Spleen (tissue), 11 donors: ENCODE measurements at regions not wholly inside any gene's neighbourhood (a gene's known extent, or its start where the extent isn't known, plus 50 kb on each side); places are given as distances from the start of the nearest gene placed in this dataset.

ENCODE experiments used
- DNase-seq: peaks from one replicate; pipeline ENCODE4 v3.0.0-alpha.2; 2020
- H3K27ac ChIP-seq, 8 donors: fragments of 200-600 bp; sonication (generic) in 7 of 8; 1 replicate in 4 of 8; 2 replicates in 4 of 8; pipeline versions ENCODE4 v1.5.0 to v1.8.0; 2016 to 2021; ENCODE audit warnings: inconsistent platforms in 4 of 8, mild to moderate bottlenecking in 4 of 8, moderate library complexity in 1 of 8
- H3K27me3 ChIP-seq, 7 donors: fragments of 200-600 bp; sonication (generic) in 6 of 7; replicated peaks in 1 of 7; 1 replicate in 4 of 7; 2 replicates in 3 of 7; pipeline versions ENCODE4 v1.5.0 to v1.8.0; 2016 to 2021; ENCODE audit warnings: inconsistent platforms in 3 of 7, mild to moderate bottlenecking in 1 of 7
- H3K36me3 ChIP-seq, 6 donors: fragments of 200-600 bp; sonication (generic) in 5 of 6; 1 replicate in 4 of 6; 2 replicates in 2 of 6; pipeline versions ENCODE4 v1.5.0 to v1.8.0; 2016 to 2021; ENCODE audit warnings: inconsistent platforms in 2 of 6
- H3K4me1 ChIP-seq, 6 donors: fragments of 200-600 bp; sonication (generic) in 5 of 6; 1 replicate in 3 of 6; 2 replicates in 3 of 6; pipeline versions ENCODE4 v1.5.0 to v1.8.0; 2016 to 2021; ENCODE audit warnings: inconsistent platforms in 3 of 6
- H3K4me3 ChIP-seq, 8 donors: fragments of 200-600 bp; sonication (generic) in 7 of 8; 1 replicate in 4 of 8; 2 replicates in 4 of 8; pipeline versions ENCODE4 v1.5.0 to v1.8.0; 2016 to 2021; ENCODE audit warnings: inconsistent platforms in 4 of 8, mild to moderate bottlenecking in 4 of 8, moderate library complexity in 2 of 8
- H3K9me3 ChIP-seq, 8 donors: fragments of 200-600 bp; sonication (generic) in 7 of 8; 1 replicate in 4 of 8; 2 replicates in 4 of 8; pipeline versions ENCODE4 v1.5.0 to v1.8.0; 2016 to 2021; ENCODE audit warnings: inconsistent platforms in 4 of 8
- POLR2A ChIP-seq, 3 donors: fragments of 450-650 bp; IDR thresholded peaks; one replicate each; pipeline ENCODE4 v1.5.1; 2017; ENCODE audit warnings: antibody characterized with exemption in 3 of 3, mild to moderate bottlenecking in 1 of 3
- POLR2AphosphoS5 ChIP-seq, 3 donors: sonication (generic); formaldehyde crosslinking; IDR thresholded peaks; one replicate each; pipeline ENCODE4 v1.5.1; 2017; ENCODE audit warnings: antibody characterized with exemption in 3 of 3
- WGBS, 5 donors: extraction: QIAGEN DNeasy Blood & Tissue Kit in 3 of 5; methylation state at CpG; one replicate each; pipeline versions ENCODE4 v1.1.5 to v1.1.7; 2013 to 2018; 5-methylcytosine and 5-hydroxymethylcytosine counted together
- intact Hi-C: fragments of 100-400 bp; cut with DNase I; formaldehyde crosslinking; loops from one replicate; pipeline ENCODE4 v1.15.0; 2023; ENCODE audit warnings: low total_unique reads
- TF ChIP-seq, protein P1 (sequence below), 11 experiments: fragments of 200-600 bp in 7 of 11; fragments of 450-650 bp in 4 of 11; sonication (generic) in 4 of 11; IDR thresholded peaks in 8 of 11; conservative IDR thresholded peaks in 3 of 11; 1 replicate in 7 of 11; 2 replicates in 4 of 11; pipeline versions ENCODE4 v1.4.0 to v1.8.0; 2016 to 2021; ENCODE audit warnings: antibody characterized with exemption in 11 of 11, inconsistent platforms in 4 of 11, mild to moderate bottlenecking in 1 of 11
- donor health status: healthy with polysubstance abuse.
- donor health status: DM: no; HTN: no; CAD: no; lungs with moderate emphysema.
- donor health status: DM: no; HTN: no; CAD: no.
- donor health status: Bipolar disorder and iron deficiency.
- donor health status: healthy.
- donor health status: DM: no; HTN: no; CAD: no.
- donor health status: DM: yes; HTN: yes; CAD: no.

DNA sequence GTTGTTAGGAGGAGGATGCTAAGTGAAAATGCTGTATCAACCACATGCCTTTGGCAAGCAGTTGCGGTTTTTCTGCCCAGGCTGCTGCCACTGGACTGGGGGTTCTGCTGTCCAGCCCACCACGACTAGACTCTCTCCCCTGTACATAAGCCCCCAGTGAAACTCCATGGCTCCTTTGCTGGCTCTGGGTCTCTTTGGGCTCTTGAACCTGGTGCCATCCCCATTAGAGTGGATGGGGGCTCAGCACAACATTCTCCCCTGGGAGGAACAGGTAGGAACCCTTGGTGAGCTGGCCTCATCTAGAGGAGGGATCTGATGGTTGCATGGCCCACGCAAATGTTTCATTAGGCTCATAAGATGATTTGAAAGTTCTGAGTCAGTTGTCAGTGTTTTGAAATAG, 204.8 kb upstream of the KCNG1 start:
- TF ChIP-seq POLR2AphosphoS5 (IDR thresholded peaks at IDR 0.05), result no peak
- TF ChIP-seq, protein P1, sequence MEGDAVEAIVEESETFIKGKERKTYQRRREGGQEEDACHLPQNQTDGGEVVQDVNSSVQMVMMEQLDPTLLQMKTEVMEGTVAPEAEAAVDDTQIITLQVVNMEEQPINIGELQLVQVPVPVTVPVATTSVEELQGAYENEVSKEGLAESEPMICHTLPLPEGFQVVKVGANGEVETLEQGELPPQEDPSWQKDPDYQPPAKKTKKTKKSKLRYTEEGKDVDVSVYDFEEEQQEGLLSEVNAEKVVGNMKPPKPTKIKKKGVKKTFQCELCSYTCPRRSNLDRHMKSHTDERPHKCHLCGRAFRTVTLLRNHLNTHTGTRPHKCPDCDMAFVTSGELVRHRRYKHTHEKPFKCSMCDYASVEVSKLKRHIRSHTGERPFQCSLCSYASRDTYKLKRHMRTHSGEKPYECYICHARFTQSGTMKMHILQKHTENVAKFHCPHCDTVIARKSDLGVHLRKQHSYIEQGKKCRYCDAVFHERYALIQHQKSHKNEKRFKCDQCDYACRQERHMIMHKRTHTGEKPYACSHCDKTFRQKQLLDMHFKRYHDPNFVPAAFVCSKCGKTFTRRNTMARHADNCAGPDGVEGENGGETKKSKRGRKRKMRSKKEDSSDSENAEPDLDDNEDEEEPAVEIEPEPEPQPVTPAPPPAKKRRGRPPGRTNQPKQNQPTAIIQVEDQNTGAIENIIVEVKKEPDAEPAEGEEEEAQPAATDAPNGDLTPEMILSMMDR (IDR thresholded peaks at IDR 0.05 in 8 of 11, conservative IDR thresholded peaks at IDR 0.05 in 3 of 11), result no peak
- TF ChIP-seq POLR2A (IDR thresholded peaks at IDR 0.05), result no peak
- Histone ChIP-seq H3K4me1 (no peaks in the 10 kb centered on the region), H3K27me3 (peaks cover 0 to 29% (median 0%) of the 10 kb centered on the region in 7 donors), H3K36me3 (no peaks in the 10 kb centered on the region), H3K4me3 (no peak overlapping the region), H3K9me3 (peaks cover 0 to 9% (median 0%) of the 10 kb centered on the region in 8 donors), H3K27ac (no peak overlapping the region)
- no peak for DNase-seq
- WGBS, 5 donors, result 69 to 89% (median 85%) methylated on average over 2 to 3 of the region's 3 CpGs
- intact Hi-C loops, result no loop called here

DNA sequence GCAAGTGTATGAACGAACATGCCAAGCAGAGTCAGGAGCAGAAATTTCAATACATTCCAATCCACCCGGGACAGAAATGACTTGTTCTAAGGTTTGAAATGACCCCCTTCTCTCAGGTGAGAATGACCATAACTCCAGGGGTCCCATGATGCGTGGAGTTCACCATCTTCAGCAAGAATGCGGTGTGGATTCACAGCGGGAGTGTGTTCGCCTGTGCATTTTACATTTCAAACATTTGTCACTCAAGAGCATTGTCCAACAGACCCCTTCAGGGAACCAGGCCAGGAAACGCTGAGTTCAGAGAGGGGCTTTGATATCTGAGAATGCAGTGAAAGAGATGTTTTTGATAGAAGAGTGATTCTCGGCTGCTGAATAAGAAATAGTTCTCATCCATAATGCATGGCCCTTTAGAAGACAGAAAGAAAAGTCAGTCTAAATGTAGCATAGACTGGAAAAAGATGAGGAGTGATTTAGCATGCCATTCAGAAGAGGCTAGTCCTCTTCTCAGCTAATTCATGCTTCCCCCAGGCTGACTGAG, 200.3 kb upstream of the KCNG1 start:
- Histone ChIP-seq H3K9me3 (peaks cover 0 to 7% (median 0%) of the 10 kb centered on the region in 8 donors), H3K27me3 (peaks cover 0 to 43% (median 17%) of the 10 kb centered on the region in 7 donors), H3K27ac (no peak overlapping the region), H3K4me1 (peaks cover 0 to 8% (median 4%) of the 10 kb centered on the region in 6 donors), H3K36me3 (no peaks in the 10 kb centered on the region), H3K4me3 (no peak overlapping the region)
- TF ChIP-seq POLR2AphosphoS5 (IDR thresholded peaks at IDR 0.05) (no peak), POLR2A (IDR thresholded peaks at IDR 0.05) (no peak)
- TF ChIP-seq, protein P1 (IDR thresholded peaks at IDR 0.05 in 8 of 11, conservative IDR thresholded peaks at IDR 0.05 in 3 of 11), result no peak
- DNase-seq, result no peak
- intact Hi-C loops, result loop anchor here (5.0 kb wide), 1 partner anchor 84 kb away; no protein-coding TSS in a partner anchor
- WGBS, 5 donors, result 53 to 58% (median 54%) methylated on average over 8 of the region's 8 CpGs

DNA sequence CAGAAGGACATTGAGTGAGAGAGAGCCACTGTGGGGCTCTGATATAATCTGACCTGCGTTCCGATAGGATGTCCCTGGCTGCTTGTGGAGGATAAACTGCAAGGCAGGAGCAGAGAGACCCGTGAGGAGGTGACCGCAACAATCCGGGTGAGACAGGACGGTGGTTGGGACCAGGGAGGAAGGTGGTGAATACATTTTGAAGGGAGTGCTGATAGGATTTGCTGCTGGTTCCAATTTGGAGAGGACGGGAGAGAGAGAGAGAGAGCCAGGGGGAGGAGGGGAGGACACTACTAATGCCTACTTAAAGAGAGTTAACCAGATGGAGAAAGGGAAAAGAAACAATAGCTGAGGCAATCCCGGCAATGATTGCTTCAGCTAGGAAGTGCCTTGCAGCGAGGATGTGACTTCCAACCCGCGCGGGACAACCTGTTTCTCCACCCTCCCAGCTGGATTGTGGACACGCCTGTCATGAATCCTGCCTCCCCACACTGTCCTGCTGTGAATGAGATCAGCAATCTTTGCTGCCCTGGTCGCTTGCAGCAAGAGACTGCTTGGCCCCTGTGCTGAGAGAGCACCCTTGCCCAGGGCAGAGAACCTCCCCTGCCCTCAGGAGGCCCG, 199.0 kb upstream of the KCNG1 start:
- WGBS, 5 donors, result 17 to 22% (median 22%) methylated on average over 15 of the region's 15 CpGs
- H3K27ac ChIP-seq, result no peak overlapping the region
- H3K36me3 ChIP-seq, result no peaks in the 10 kb centered on the region
- peaks cover 0 to 20% (median 10%) of the 10 kb centered on the region in 8 donors for H3K9me3 ChIP-seq
- H3K27me3 ChIP-seq, result peaks cover 0 to 47% (median 17%) of the 10 kb centered on the region in 7 donors
- H3K4me3 ChIP-seq, result no peak overlapping the region
- no peak for DNase-seq
- peaks cover 0 to 8% (median 4%) of the 10 kb centered on the region in 6 donors for H3K4me1 ChIP-seq
- intact Hi-C loops, result loop anchor here (5.0 kb wide), 1 partner anchor 85 kb away; no protein-coding TSS in a partner anchor
- TF ChIP-seq, protein P1 (IDR thresholded peaks at IDR 0.05 in 8 of 11, conservative IDR thresholded peaks at IDR 0.05 in 3 of 11), result no peak
- TF ChIP-seq POLR2AphosphoS5 (IDR thresholded peaks at IDR 0.05) (no peak), POLR2A (IDR thresholded peaks at IDR 0.05) (no peak)

DNA sequence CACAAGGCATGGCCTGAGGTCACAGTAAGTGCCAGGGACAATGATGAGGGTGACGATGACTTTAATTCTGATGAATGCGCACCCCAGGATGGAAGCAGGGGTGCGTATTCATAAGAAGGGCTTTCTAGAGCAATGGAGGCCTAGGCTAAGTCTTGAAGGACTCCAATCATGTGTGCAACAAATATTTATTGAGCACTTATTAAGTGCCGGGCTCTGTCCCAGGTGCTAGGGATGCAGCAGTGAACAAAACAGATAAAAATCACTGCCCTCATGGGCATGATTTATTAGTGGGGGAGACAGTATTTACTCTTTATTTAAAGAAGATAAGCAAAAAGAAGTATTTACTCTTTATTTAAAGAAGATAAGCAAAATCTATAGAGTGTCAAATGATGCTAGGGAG, 198.2 kb upstream of the KCNG1 start:
- no peak for DNase-seq
- no peaks in the 10 kb centered on the region for H3K36me3 ChIP-seq
- intact Hi-C loops, result loop anchor here (5.0 kb wide), 1 partner anchor 86 kb away; no protein-coding TSS in a partner anchor
- peaks cover 0 to 28% (median 16%) of the 10 kb centered on the region in 8 donors for H3K9me3 ChIP-seq
- H3K27ac ChIP-seq, result no peak overlapping the region
- WGBS, 5 donors, result 93 to 97% (median 93%) methylated on average over 4 of the region's 4 CpGs
- TF ChIP-seq POLR2A (IDR thresholded peaks at IDR 0.05) (no peak), POLR2AphosphoS5 (IDR thresholded peaks at IDR 0.05) (no peak)
- TF ChIP-seq, protein P1 (IDR thresholded peaks at IDR 0.05 in 8 of 11, conservative IDR thresholded peaks at IDR 0.05 in 3 of 11), result no peak
- peaks cover 0 to 8% (median 4%) of the 10 kb centered on the region in 6 donors for H3K4me1 ChIP-seq
- H3K27me3 ChIP-seq, result peaks cover 0 to 47% (median 17%) of the 10 kb centered on the region in 7 donors
- H3K4me3 ChIP-seq, result no peak overlapping the region
